ENCODE measurements at regions not wholly inside any gene's neighbourhood (a gene's known extent, or its start where the extent isn't known, plus 50 kb on each side); places are given as distances from the start of the nearest gene placed in this dataset.

GRCh38 chr10:10110844-10111490 lies 906.7 kb upstream of the CELF2 start:
- no peak overlapping the region for H3K27ac ChIP-seq (ENCODE audit: insufficient read depth, low read depth, low read length)
- no TSS peak for BruUV-seq (replicated peaks)
- H3K4me1 ChIP-seq (ENCODE audit: control insufficient read depth, extremely low read depth, insufficient read depth, low read length) = no peaks in the 10 kb centered on the region
- H4K20me1 ChIP-seq (replicated peaks; ENCODE audit: control insufficient read depth, extremely low read depth, insufficient read depth, low read length) = no peaks in the 10 kb centered on the region
- H3K4me2 ChIP-seq (ENCODE audit: insufficient read depth, low read length) = no peak overlapping the region
- no peaks in the 10 kb centered on the region for H3K9me1 ChIP-seq (replicated peaks; ENCODE audit: control insufficient read depth, extremely low read depth, insufficient read depth, low read length)
- FAIRE-seq = no peak
- no peak overlapping the region for H3K4me3 ChIP-seq (replicated peaks in 1 of 3; ENCODE audit: insufficient read depth in 1 of 3, low read depth in 1 of 3, low read length in 3 of 3)
- H3K9ac ChIP-seq (replicated peaks; ENCODE audit: extremely low read depth, insufficient read depth, low read length) = no peak overlapping the region
- intact Hi-C loops (cut with micrococcal nuclease) = no loop called here
- no peak overlapping the region for H2AFZ ChIP-seq (ENCODE audit: low read depth, low read length)
- DNase-seq (ENCODE audit: low read depth, low spot score) = no peak
- dilution Hi-C loops (cut with MboI; ENCODE audit: extremely low pct_ligation_motif_present, low sequenced_read_pairs) = no loop called here
- ChIA-PET CTCF (no interaction called here), POLR2A (no interaction called here)
- H3K9me3 ChIP-seq (replicated peaks; ENCODE audit: control insufficient read depth, insufficient read depth, low read length) = no peaks in the 10 kb centered on the region
- H3K27me3 ChIP-seq (ENCODE audit: control insufficient read depth in 2 of 2, insufficient read depth in 2 of 2, low read length in 2 of 2) = no peaks in the 10 kb centered on the region
- no peaks in the 10 kb centered on the region for H3K36me3 ChIP-seq (ENCODE audit: control insufficient read depth in 2 of 2, extremely low read depth in 1 of 2, insufficient read depth in 2 of 2, low read length in 2 of 2)
- H3K79me2 ChIP-seq (ENCODE audit: control insufficient read depth, insufficient read depth, low read length) = no peaks in the 10 kb centered on the region
- TF ChIP-seq FOS (IDR thresholded peaks at IDR 0.05; ENCODE audit: borderline replicate concordance, insufficient read depth, low read length) (no peak), POLR2AphosphoS5 (IDR thresholded peaks at IDR 0.05; ENCODE audit: insufficient read depth, low read depth, low read length) (no peak), JUN (IDR thresholded peaks at IDR 0.05; ENCODE audit: borderline replicate concordance, insufficient read depth, insufficient read length, low read depth) (no peak), CTCF (IDR thresholded peaks at IDR 0.05; ENCODE audit: extremely low read depth in 1 of 2, insufficient read depth in 1 of 2, low read depth in 1 of 2, low read length in 2 of 2) (no peak), GATA2 (IDR thresholded peaks at IDR 0.05; ENCODE audit: insufficient read depth, insufficient read length, low read depth, low read length) (no peak), EZH2 (IDR thresholded peaks at IDR 0.05; ENCODE audit: borderline replicate concordance, low read depth, low read length, severe bottlenecking) (no peak), POLR2A (IDR thresholded peaks at IDR 0.05; ENCODE audit: low read depth, low read length) (no peak)

All from endothelial cell of umbilical vein (primary cell).